ENCODE measurements at regions not wholly inside any gene's neighbourhood (a gene's known extent, or its start where the extent isn't known, plus 50 kb on each side); places are given as distances from the start of the nearest gene placed in this dataset.

- DNase-seq (ENCODE audit: low read depth): no peak
Observed at GRCh38 chr18:38402509-38402908, 836.9 kb upstream of the CELF4 start.

GRCh38 chr18:38397094-38397493, 831.5 kb upstream of the CELF4 start:
- DNase-seq (ENCODE audit: low read depth): no peak

GRCh38 chr18:38386146-38386545, 820.5 kb upstream of the CELF4 start:
- DNase-seq (ENCODE audit: low read depth): no peak

GRCh38 chr18:38369772-38370690, 804.4 kb upstream of the CELF4 start:
- peak; percentile 5 for DNase-seq (ENCODE audit: low read depth)

- DNase-seq (ENCODE audit: low read depth): peak; percentile 11
Observed at GRCh38 chr18:38368886-38369285, 803.3 kb upstream of the CELF4 start.

GRCh38 chr18:38368246-38368645, 802.6 kb upstream of the CELF4 start:
- DNase-seq (ENCODE audit: low read depth): no peak

GRCh38 chr18:38367473-38367872, 801.9 kb upstream of the CELF4 start:
- DNase-seq (ENCODE audit: low read depth): no peak

- DNase-seq (ENCODE audit: low read depth): no peak
Observed at GRCh38 chr18:38362286-38362792, 796.7 kb upstream of the CELF4 start.

GRCh38 chr18:38358805-38359657, 793.4 kb upstream of the CELF4 start:
- no peak for DNase-seq (ENCODE audit: low read depth)

- no peak for DNase-seq (ENCODE audit: low read depth)
Observed at GRCh38 chr18:38353149-38353548, 787.6 kb upstream of the CELF4 start.

GRCh38 chr18:38350141-38350540, 784.5 kb upstream of the CELF4 start:
- no peak for DNase-seq (ENCODE audit: low read depth)

- no peak for DNase-seq (ENCODE audit: low read depth)
Observed at GRCh38 chr18:38330573-38330972, 765.0 kb upstream of the CELF4 start.

GRCh38 chr18:38329145-38329544, 763.5 kb upstream of the CELF4 start:
- no peak for DNase-seq (ENCODE audit: low read depth)

- no peak for DNase-seq (ENCODE audit: low read depth)
Observed at GRCh38 chr18:38322206-38322605, 756.6 kb upstream of the CELF4 start.

- no peak for DNase-seq (ENCODE audit: low read depth)
Observed at GRCh38 chr18:38321262-38321661, 755.7 kb upstream of the CELF4 start.

- DNase-seq (ENCODE audit: low read depth): no peak
Observed at GRCh38 chr18:38318416-38318815, 752.8 kb upstream of the CELF4 start.

- no peak for DNase-seq (ENCODE audit: low read depth)
Observed at GRCh38 chr18:38313831-38314230, 748.2 kb upstream of the CELF4 start.

GRCh38 chr18:38312532-38312931, 746.9 kb upstream of the CELF4 start:
- DNase-seq (ENCODE audit: low read depth): no peak

GRCh38 chr18:38310936-38311335, 745.3 kb upstream of the CELF4 start:
- DNase-seq (ENCODE audit: low read depth): no peak

- DNase-seq (ENCODE audit: low read depth): no peak
Observed at GRCh38 chr18:38307914-38308313, 742.3 kb upstream of the CELF4 start.

GRCh38 chr18:38305961-38306360, 740.4 kb upstream of the CELF4 start:
- DNase-seq (ENCODE audit: low read depth): no peak

- no peak for DNase-seq (ENCODE audit: low read depth)
Observed at GRCh38 chr18:38301621-38302020, 736.0 kb upstream of the CELF4 start.

- DNase-seq (ENCODE audit: low read depth): no peak
Observed at GRCh38 chr18:38297910-38298309, 732.3 kb upstream of the CELF4 start.

Data from non-pigmented ciliary epithelial cell (primary cell).